ENCODE measurements at regions not wholly inside any gene's neighbourhood (a gene's known extent, or its start where the extent isn't known, plus 50 kb on each side); places are given as distances from the start of the nearest gene placed in this dataset.

- TF ChIP-seq CTCF (IDR thresholded peaks at IDR 0.05; ENCODE audit: extremely low read depth in 1 of 2, insufficient read depth in 1 of 2, low read depth in 1 of 2, low read length in 2 of 2) (no peak), GATA2 (IDR thresholded peaks at IDR 0.05; ENCODE audit: insufficient read depth, insufficient read length, low read depth, low read length) (no peak), POLR2A (IDR thresholded peaks at IDR 0.05; ENCODE audit: low read depth, low read length) (no peak), EZH2 (IDR thresholded peaks at IDR 0.05; ENCODE audit: borderline replicate concordance, low read depth, low read length, severe bottlenecking) (no peak), POLR2AphosphoS5 (IDR thresholded peaks at IDR 0.05; ENCODE audit: insufficient read depth, low read depth, low read length) (no peak), JUN (IDR thresholded peaks at IDR 0.05; ENCODE audit: borderline replicate concordance, insufficient read depth, insufficient read length, low read depth) (no peak), MYC (IDR thresholded peaks at IDR 0.05; ENCODE audit: low read depth, low read length) (no peak)
Measured at GRCh38 chrX:84710611-84711010, 208.4 kb upstream of the HDX start.

Data from endothelial cell of umbilical vein (primary cell).